Neural crest cell (in vitro differentiated cells): ENCODE measurements at regions not wholly inside any gene's neighbourhood (a gene's known extent, or its start where the extent isn't known, plus 50 kb on each side); places are given as distances from the start of the nearest gene placed in this dataset.

Source experiments
- DNase-seq: peaks from one replicate; pipeline ENCODE4 v3.0.0; 2021; ENCODE audit warnings: low read depth, mixed read lengths, low spot score
- H3K27ac Mint-ChIP-seq: one replicate; pipeline ENCODE4 v1.8.0; 2021; ENCODE audit warnings: mild to moderate bottlenecking, mixed read lengths; ENCODE audit not compliant: unreplicated experiment
- H3K27me3 Mint-ChIP-seq: 2 replicates; pipeline ENCODE4 v1.8.0; 2021; ENCODE audit warnings: low read depth, mild to moderate bottlenecking, mixed read lengths
- H3K36me3 Mint-ChIP-seq: 2 replicates; pipeline ENCODE4 v1.8.0; 2021; ENCODE audit warnings: low read depth, mild to moderate bottlenecking, mixed read lengths
- H3K4me1 Mint-ChIP-seq: 2 replicates; pipeline ENCODE4 v1.8.0; 2021; ENCODE audit warnings: mixed read lengths
- H3K4me3 Mint-ChIP-seq: one replicate; pipeline ENCODE4 v1.8.0; 2021; ENCODE audit warnings: mild to moderate bottlenecking, mixed read lengths
- H3K9me3 Mint-ChIP-seq: 2 replicates; pipeline ENCODE4 v1.8.0; 2021; ENCODE audit warnings: mixed read lengths
- TF ChIP-seq, protein P1 (sequence below): fragments of 200-600 bp; sonication (generic); conservative IDR thresholded peaks from 2 replicates; pipeline ENCODE4 v1.5.0; 2021; ENCODE audit warnings: antibody characterized with exemption, mild to moderate bottlenecking

DNA sequence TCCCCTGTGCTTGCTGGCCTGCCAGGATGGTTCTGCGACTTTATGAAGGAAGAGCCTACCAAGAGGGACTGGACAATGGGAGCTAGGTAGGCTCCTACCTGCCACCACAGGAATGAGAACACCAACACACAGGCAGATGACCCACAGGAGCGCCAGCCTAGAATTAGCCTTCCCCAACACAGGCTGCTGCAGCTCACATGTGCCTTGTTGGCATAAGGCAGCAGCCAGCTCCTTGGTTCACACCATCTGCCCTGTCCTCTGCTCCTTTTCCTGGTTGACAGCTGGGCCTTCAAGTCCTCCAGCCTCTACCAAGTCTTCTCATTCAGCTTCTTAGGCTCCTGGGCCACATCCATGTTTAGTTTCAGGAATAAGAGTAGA is 705.4 kb upstream of the RAB6C start:
- H3K4me1 Mint-ChIP-seq: no peaks in the 10 kb centered on the region
- H3K36me3 Mint-ChIP-seq: peaks cover 3% of the 10 kb centered on the region
- no peak overlapping the region for H3K27ac Mint-ChIP-seq
- H3K9me3 Mint-ChIP-seq: peaks cover 3% of the 10 kb centered on the region
- TF ChIP-seq, protein P1, sequence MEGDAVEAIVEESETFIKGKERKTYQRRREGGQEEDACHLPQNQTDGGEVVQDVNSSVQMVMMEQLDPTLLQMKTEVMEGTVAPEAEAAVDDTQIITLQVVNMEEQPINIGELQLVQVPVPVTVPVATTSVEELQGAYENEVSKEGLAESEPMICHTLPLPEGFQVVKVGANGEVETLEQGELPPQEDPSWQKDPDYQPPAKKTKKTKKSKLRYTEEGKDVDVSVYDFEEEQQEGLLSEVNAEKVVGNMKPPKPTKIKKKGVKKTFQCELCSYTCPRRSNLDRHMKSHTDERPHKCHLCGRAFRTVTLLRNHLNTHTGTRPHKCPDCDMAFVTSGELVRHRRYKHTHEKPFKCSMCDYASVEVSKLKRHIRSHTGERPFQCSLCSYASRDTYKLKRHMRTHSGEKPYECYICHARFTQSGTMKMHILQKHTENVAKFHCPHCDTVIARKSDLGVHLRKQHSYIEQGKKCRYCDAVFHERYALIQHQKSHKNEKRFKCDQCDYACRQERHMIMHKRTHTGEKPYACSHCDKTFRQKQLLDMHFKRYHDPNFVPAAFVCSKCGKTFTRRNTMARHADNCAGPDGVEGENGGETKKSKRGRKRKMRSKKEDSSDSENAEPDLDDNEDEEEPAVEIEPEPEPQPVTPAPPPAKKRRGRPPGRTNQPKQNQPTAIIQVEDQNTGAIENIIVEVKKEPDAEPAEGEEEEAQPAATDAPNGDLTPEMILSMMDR: no peak
- no peak overlapping the region for H3K4me3 Mint-ChIP-seq
- no peak for DNase-seq
- no peaks in the 10 kb centered on the region for H3K27me3 Mint-ChIP-seq

DNA sequence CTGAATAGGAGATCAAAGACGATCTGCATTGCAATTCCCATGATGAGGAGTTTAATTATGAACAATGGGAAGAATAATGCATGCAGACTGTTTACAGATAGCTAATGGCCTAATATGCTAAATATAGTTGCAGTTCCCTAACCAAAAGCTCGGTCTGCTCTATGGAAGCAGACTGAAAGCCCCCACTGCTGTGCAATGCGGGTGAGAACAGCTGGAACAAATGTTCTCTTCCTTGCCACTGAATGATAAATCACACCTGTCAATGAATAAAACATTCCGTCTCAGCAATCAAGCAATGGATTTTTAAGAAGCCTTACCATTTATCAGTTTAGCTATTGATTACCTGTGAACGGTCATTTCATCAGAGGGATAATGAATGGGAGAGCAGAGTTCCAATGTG is 704.5 kb upstream of the RAB6C start:
- H3K27ac Mint-ChIP-seq: no peak overlapping the region
- H3K36me3 Mint-ChIP-seq: peaks cover 3% of the 10 kb centered on the region
- DNase-seq: no peak
- H3K27me3 Mint-ChIP-seq: no peaks in the 10 kb centered on the region
- TF ChIP-seq, protein P1: no peak
- H3K4me1 Mint-ChIP-seq: no peaks in the 10 kb centered on the region
- peaks cover 11% of the 10 kb centered on the region for H3K9me3 Mint-ChIP-seq
- no peak overlapping the region for H3K4me3 Mint-ChIP-seq

DNA sequence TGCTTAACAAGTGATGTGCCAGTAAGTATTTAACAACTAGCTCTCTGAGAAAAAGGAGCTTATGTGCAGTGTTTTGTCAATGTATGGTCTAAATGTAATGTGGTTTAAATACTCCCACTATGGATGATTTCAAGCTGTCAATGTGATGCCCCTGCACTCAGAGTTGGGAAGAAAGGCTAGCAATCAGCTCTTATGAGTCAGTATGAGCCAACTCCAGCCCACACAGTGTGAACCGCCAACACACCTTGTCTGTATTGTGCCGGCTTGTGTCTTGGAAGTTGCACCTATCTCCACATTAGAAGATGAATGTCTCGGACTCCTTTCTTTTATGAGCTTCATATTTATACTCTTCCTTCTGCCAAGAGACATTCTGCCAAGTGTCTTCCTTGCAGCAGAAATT is 703.8 kb upstream of the RAB6C start:
- Mint-ChIP-seq H3K9me3 (peaks cover 9% of the 10 kb centered on the region), H3K27me3 (no peaks in the 10 kb centered on the region), H3K4me1 (no peaks in the 10 kb centered on the region), H3K4me3 (no peak overlapping the region), H3K36me3 (no peaks in the 10 kb centered on the region), H3K27ac (no peak overlapping the region)
- TF ChIP-seq, protein P1: no peak
- DNase-seq: no peak

DNA sequence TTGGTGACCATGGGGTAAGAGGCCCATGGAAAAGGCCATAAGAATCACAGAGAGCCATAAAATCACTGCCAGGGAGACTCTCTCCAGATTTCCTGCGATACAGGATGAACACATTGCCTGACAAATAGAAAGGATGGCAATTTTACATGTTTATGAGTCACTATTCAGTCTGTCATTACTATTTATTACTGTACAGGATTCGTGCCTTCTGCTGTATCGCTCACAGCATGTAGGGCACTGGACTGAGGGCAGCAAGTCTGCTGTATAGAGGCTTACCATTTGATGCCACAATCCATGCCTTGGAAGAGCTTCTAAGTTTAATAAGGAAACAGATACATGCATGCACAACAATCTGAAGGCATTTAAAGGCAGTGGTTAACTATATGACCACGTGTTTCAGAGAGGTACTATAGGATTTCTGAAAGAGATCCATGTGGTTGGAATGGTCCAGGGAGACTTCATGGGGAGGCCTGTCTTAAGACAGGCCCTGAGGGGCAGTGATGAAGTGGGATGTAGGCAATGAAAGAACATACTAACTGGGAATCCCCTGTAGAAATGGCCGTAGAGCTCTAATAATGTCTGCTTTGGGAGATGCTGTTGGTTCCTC is 702.4 kb upstream of the RAB6C start:
- TF ChIP-seq, protein P1: no peak
- H3K9me3 Mint-ChIP-seq: peaks cover 9% of the 10 kb centered on the region
- H3K27me3 Mint-ChIP-seq: no peaks in the 10 kb centered on the region
- no peaks in the 10 kb centered on the region for H3K36me3 Mint-ChIP-seq
- no peak for DNase-seq
- H3K4me3 Mint-ChIP-seq: no peak overlapping the region
- H3K4me1 Mint-ChIP-seq: no peaks in the 10 kb centered on the region
- peak overlapping the region; percentile 2 for H3K27ac Mint-ChIP-seq

DNA sequence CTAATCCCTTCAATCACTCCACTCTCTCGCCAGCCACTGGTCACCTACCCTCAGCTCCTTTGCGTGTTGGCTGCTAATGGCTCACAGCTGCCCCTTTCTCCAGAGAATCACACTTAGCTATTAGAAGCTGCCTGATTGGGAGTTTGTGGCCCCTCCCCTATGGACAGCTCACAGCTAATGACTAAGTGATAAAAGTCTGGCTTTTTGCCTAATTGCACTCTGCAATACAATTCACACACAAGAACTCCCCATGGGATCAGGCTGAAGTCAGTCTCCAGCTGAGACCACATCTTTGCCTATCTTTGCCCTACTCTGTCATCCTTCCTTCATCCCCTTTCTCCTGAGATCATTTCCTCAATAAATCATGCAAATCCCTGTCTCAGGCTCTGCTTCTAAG is 701.9 kb upstream of the RAB6C start:
- Mint-ChIP-seq H3K4me3 (no peak overlapping the region), H3K27ac (peak overlapping the region; percentile 2), H3K9me3 (peaks cover 9% of the 10 kb centered on the region), H3K27me3 (no peaks in the 10 kb centered on the region), H3K36me3 (no peaks in the 10 kb centered on the region), H3K4me1 (no peaks in the 10 kb centered on the region)
- no peak for DNase-seq
- TF ChIP-seq, protein P1: no peak
